ENCODE measurements at regions not wholly inside any gene's neighbourhood (a gene's known extent, or its start where the extent isn't known, plus 50 kb on each side); places are given as distances from the start of the nearest gene placed in this dataset.

DNA sequence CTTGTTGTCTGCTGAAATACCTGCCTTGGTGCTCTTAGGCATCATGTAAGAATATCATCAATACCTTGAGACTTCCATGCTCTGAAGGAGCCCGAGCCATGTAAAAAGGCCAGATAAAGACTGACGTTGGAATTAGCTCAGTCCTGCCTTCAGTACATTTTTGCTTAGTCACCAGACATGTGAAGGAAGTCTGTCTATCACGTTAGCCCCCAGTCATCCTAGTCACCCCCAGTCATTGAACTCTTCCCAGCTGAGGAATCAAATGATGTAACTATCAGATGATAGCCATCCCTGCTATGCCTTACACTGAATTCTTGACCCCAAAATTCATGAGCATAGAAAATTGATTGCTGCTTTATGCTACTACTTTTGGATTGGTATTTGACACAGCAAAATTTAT is 351.2 kb upstream of the SGO1 start:
- WGBS (ENCODE audit: insufficient coverage, insufficient replicate concordance, low lambda C conversion rate, missing lambda C conversion rate), result 18% methylated on average over 3 of the region's 3 CpGs
- no peak overlapping the region for H3K4me3 ChIP-seq
- no peak for FAIRE-seq
- no peak overlapping the region for H2AFZ ChIP-seq (ENCODE audit: control insufficient read depth, low read depth, low read length)
- no TSS peak for BruUV-seq (replicated peaks)
- ChIA-PET CTCF (interaction anchor here (0.5 kb wide), 1 partner anchor 42 kb away, joined by 3 read pairs; no protein-coding TSS in a partner anchor), SMC1A (ENCODE audit: uncharacterized antibody, unreplicated experiment) (interaction anchor here (0.6 kb wide), 1 partner anchor 82 kb away, joined by 3 read pairs; no protein-coding TSS in a partner anchor), RAD21 (ENCODE audit: unreplicated experiment) (no interaction called here), POLR2A (no interaction called here)
- H3K79me2 ChIP-seq (ENCODE audit: control insufficient read depth, insufficient read depth, low read length), result no peaks in the 10 kb centered on the region
- no peaks in the 10 kb centered on the region for H3K4me1 ChIP-seq (ENCODE audit: control insufficient read depth, insufficient read depth, low read length)
- intact Hi-C loops (cut with micrococcal nuclease; ENCODE audit: unreplicated experiment), result no loop called here
- H3K9me3 ChIP-seq (replicated peaks; ENCODE audit: control insufficient read depth, insufficient read depth, low read length), result no peaks in the 10 kb centered on the region
- TF ChIP-seq MEF2A (IDR thresholded peaks at IDR 0.05; ENCODE audit: insufficient read depth, low read depth, low read length), result no peak
- no peak for TF ChIP-seq TARDBP (IDR thresholded peaks at IDR 0.05; ENCODE audit: borderline replicate concordance)
- TF ChIP-seq CBFB (IDR thresholded peaks at IDR 0.05; ENCODE audit: low read depth), result no peak
- TF ChIP-seq, protein P1, sequence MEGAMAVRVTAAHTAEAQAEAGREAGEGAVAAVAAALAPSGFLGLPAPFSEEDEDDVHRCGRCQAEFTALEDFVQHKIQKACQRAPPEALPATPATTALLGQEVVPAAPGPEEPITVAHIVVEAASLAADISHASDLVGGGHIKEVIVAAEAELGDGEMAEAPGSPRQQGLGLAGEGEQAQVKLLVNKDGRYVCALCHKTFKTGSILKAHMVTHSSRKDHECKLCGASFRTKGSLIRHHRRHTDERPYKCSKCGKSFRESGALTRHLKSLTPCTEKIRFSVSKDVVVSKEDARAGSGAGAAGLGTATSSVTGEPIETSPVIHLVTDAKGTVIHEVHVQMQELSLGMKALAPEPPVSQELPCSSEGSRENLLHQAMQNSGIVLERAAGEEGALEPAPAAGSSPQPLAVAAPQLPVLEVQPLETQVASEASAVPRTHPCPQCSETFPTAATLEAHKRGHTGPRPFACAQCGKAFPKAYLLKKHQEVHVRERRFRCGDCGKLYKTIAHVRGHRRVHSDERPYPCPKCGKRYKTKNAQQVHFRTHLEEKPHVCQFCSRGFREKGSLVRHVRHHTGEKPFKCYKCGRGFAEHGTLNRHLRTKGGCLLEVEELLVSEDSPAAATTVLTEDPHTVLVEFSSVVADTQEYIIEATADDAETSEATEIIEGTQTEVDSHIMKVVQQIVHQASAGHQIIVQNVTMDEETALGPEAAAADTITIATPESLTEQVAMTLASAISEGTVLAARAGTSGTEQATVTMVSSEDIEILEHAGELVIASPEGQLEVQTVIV (IDR thresholded peaks at IDR 0.05; ENCODE audit: borderline replicate concordance, partially characterized antibody), result no peak
- no peak for TF ChIP-seq RB1 (IDR thresholded peaks at IDR 0.05; ENCODE audit: borderline replicate concordance)
- ATAC-seq, result no peak
- no peak overlapping the region for H3K27ac ChIP-seq (ENCODE audit: control insufficient read depth, insufficient read depth)
- no peaks in the 10 kb centered on the region for H3K27me3 ChIP-seq (replicated peaks in 1 of 2; ENCODE audit: control insufficient read depth in 2 of 2, insufficient read depth in 2 of 2, low read length in 1 of 2)
- H4K20me1 ChIP-seq (ENCODE audit: control insufficient read depth, insufficient read depth), result no peaks in the 10 kb centered on the region
- no peak overlapping the region for H3K9ac ChIP-seq (ENCODE audit: control insufficient read depth, insufficient read depth, low read length)
- DNase-seq (ENCODE audit: low read depth, low spot score), result no peak
- H3K4me2 ChIP-seq (ENCODE audit: control insufficient read depth, insufficient read depth), result no peak overlapping the region
- in situ Hi-C loops (cut with MboI), result no loop called here
- H3K36me3 ChIP-seq (ENCODE audit: control insufficient read depth in 2 of 2, insufficient read depth in 2 of 2, low read length in 1 of 2), result no peaks in the 10 kb centered on the region

DNA sequence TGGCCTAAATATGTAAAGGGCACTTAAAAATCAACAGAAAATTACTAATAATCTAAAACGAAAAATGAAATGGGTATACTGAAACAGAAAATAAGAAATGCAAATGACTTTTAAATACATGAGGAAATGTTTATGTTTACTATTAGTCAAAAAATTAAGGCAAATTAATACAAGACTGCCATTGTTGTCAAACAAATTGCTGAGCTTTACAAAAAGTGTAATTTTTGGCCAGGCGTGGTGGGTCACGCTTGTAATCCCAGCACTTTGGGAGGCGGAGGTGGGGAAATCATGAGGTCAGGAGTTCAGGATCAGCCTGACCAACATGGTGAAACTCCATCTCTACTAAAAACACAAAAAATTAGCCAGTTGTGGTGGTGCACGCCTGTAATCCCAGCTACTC is 343.9 kb upstream of the SGO1 start:
- intact Hi-C loops (cut with micrococcal nuclease; ENCODE audit: unreplicated experiment), result no loop called here
- TF ChIP-seq GABPA (IDR thresholded peaks at IDR 0.05; ENCODE audit: low read depth), result no peak
- TF ChIP-seq MEF2B (IDR thresholded peaks at IDR 0.05; ENCODE audit: partially characterized antibody, poor library complexity, severe bottlenecking), result no peak
- no peak for TF ChIP-seq BRCA1 (IDR thresholded peaks at IDR 0.05; ENCODE audit: low read depth, low read length)
- no peak for TF ChIP-seq SRF (IDR thresholded peaks at IDR 0.05; ENCODE audit: low read depth in 2 of 2, low read length in 2 of 2)
- TF ChIP-seq, protein P1 (IDR thresholded peaks at IDR 0.05; ENCODE audit: borderline replicate concordance, partially characterized antibody), result no peak
- TF ChIP-seq BMI1 (IDR thresholded peaks at IDR 0.05; ENCODE audit: borderline replicate concordance), result no peak
- no peak for TF ChIP-seq RUNX3 (IDR thresholded peaks at IDR 0.05; ENCODE audit: low read length)

More for the DNA sequence above, 343.9 kb upstream of the SGO1 start:
- BruUV-seq (replicated peaks), result no TSS peak
- H4K20me1 ChIP-seq (ENCODE audit: control insufficient read depth, insufficient read depth), result no peaks in the 10 kb centered on the region
- in situ Hi-C loops (cut with MboI), result no loop called here
- no peaks in the 10 kb centered on the region for H3K9me3 ChIP-seq (replicated peaks; ENCODE audit: control insufficient read depth, insufficient read depth, low read length)
- H3K79me2 ChIP-seq (ENCODE audit: control insufficient read depth, insufficient read depth, low read length), result no peaks in the 10 kb centered on the region
- ChIA-PET RAD21 (ENCODE audit: unreplicated experiment) (interaction anchor here (0.6 kb wide), 1 partner anchor 295 kb away, joined by 3 read pairs; no protein-coding TSS in a partner anchor), CTCF (interaction anchor here (0.7 kb wide), 1 partner anchor 634 kb away, joined by 3 read pairs; no protein-coding TSS in a partner anchor), POLR2A (interaction anchor here (0.6 kb wide), 1 partner anchor 351 kb away, joined by 3 read pairs; no protein-coding TSS in a partner anchor), SMC1A (ENCODE audit: uncharacterized antibody, unreplicated experiment) (interaction anchor here (0.6 kb wide), 1 partner anchor 14 kb away, joined by 3 read pairs; no protein-coding TSS in a partner anchor)
- no peak overlapping the region for H3K4me2 ChIP-seq (ENCODE audit: control insufficient read depth, insufficient read depth)
- ATAC-seq (no peak), FAIRE-seq (no peak), DNase-seq (ENCODE audit: low read depth, low spot score) (no peak)
- H3K36me3 ChIP-seq (ENCODE audit: control insufficient read depth in 2 of 2, insufficient read depth in 2 of 2, low read length in 1 of 2), result no peaks in the 10 kb centered on the region
- H2AFZ ChIP-seq (ENCODE audit: control insufficient read depth, low read depth, low read length), result no peak overlapping the region
- no peak overlapping the region for H3K4me3 ChIP-seq
- no peaks in the 10 kb centered on the region for H3K4me1 ChIP-seq (ENCODE audit: control insufficient read depth, insufficient read depth, low read length)
- H3K27ac ChIP-seq (ENCODE audit: control insufficient read depth, insufficient read depth), result no peak overlapping the region
- H3K27me3 ChIP-seq (replicated peaks in 1 of 2; ENCODE audit: control insufficient read depth in 2 of 2, insufficient read depth in 2 of 2, low read length in 1 of 2), result no peaks in the 10 kb centered on the region
- H3K9ac ChIP-seq (ENCODE audit: control insufficient read depth, insufficient read depth, low read length), result no peak overlapping the region
- WGBS (ENCODE audit: insufficient coverage, insufficient replicate concordance, low lambda C conversion rate, missing lambda C conversion rate), result 66% methylated on average over 5 of the region's 5 CpGs
